RWPE2 (cell line): ENCODE measurements at regions not wholly inside any gene's neighbourhood (a gene's known extent, or its start where the extent isn't known, plus 50 kb on each side); places are given as distances from the start of the nearest gene placed in this dataset.

Experiments
- ATAC-seq: fragments of 200-7000 bp; cut with Tn5 transposase; 3 replicates; pipeline ENCODE4 v1.9.1; 2021; ENCODE audit warnings: low read depth
- DNase-seq: peaks from one replicate; pipeline ENCODE4 v3.0.0-alpha.2; 2020; ENCODE audit warnings: low spot score
- H3K27ac ChIP-seq: fragments of 450-650 bp; 2 replicates; pipeline ENCODE4 v1.5.1; 2017; ENCODE audit warnings: mild to moderate bottlenecking; ENCODE audit not compliant: poor library complexity, severe bottlenecking
- H3K27me3 ChIP-seq: fragments of 250-450 bp; sonication (Bioruptor Pico); 2 replicates; pipeline ENCODE4 v1.5.1; 2021; ENCODE audit warnings: mild to moderate bottlenecking, moderate library complexity; ENCODE audit not compliant: insufficient read depth, poor library complexity, severe bottlenecking
- H3K36me3 ChIP-seq: fragments of 250-450 bp; sonication (Bioruptor Pico); 2 replicates; pipeline ENCODE4 v1.5.1; 2020; ENCODE audit warnings: low read depth, mild to moderate bottlenecking, moderate library complexity
- H3K4me1 ChIP-seq: fragments of 250-450 bp; sonication (Bioruptor Pico); 2 replicates; pipeline ENCODE4 v1.5.1; 2021; ENCODE audit warnings: mild to moderate bottlenecking, moderate library complexity; ENCODE audit not compliant: insufficient read depth, poor library complexity, severe bottlenecking
- H3K4me3 ChIP-seq: fragments of 250-450 bp; sonication (Bioruptor Pico); 2 replicates; pipeline ENCODE4 v1.5.1; 2021; ENCODE audit warnings: mild to moderate bottlenecking, moderate library complexity; ENCODE audit not compliant: severe bottlenecking
- H3K9me3 ChIP-seq: fragments of 250-450 bp; sonication (Bioruptor Pico); 2 replicates; pipeline ENCODE4 v1.5.1; 2021; ENCODE audit warnings: mild to moderate bottlenecking, moderate library complexity; ENCODE audit not compliant: severe bottlenecking
- CTCF ChIP-seq: fragments of 450-650 bp; IDR thresholded peaks from one replicate; pipeline ENCODE4 v1.5.1; 2017; ENCODE audit warnings: mild to moderate bottlenecking, moderate library complexity; ENCODE audit not compliant: poor library complexity, severe bottlenecking

- Histone ChIP-seq H3K4me3 (no peak overlapping the region), H3K4me1 (peaks cover 14% of the 10 kb centered on the region), H3K9me3 (no peaks in the 10 kb centered on the region), H3K27me3 (no peaks in the 10 kb centered on the region), H3K27ac (peak overlapping the region; percentile 15), H3K36me3 (peaks cover 9% of the 10 kb centered on the region)
- no peak for DNase-seq
- no peak for TF ChIP-seq CTCF
- no peak for ATAC-seq
Observed at GRCh38 chr14:71591231-71591630, 341.0 kb upstream of the RGS6 start.

- peak overlapping the region; percentile 15 for H3K27ac ChIP-seq
- H3K4me1 ChIP-seq = peaks cover 14% of the 10 kb centered on the region
- ATAC-seq = peak; percentile 89
- no peak for TF ChIP-seq CTCF
- DNase-seq = no peak
- H3K9me3 ChIP-seq = no peaks in the 10 kb centered on the region
- no peaks in the 10 kb centered on the region for H3K27me3 ChIP-seq
- peaks cover 9% of the 10 kb centered on the region for H3K36me3 ChIP-seq
- no peak overlapping the region for H3K4me3 ChIP-seq
Observed at GRCh38 chr14:71591929-71592328, 340.3 kb upstream of the RGS6 start.

- no peaks in the 10 kb centered on the region for H3K27me3 ChIP-seq
- peaks cover 14% of the 10 kb centered on the region for H3K4me1 ChIP-seq
- H3K36me3 ChIP-seq = peaks cover 9% of the 10 kb centered on the region
- H3K9me3 ChIP-seq = no peaks in the 10 kb centered on the region
- peak overlapping the region; percentile 15 for H3K27ac ChIP-seq
- no peak for TF ChIP-seq CTCF
- no peak overlapping the region for H3K4me3 ChIP-seq
- ATAC-seq (no peak; the same call in 2 of the 3 replicates), DNase-seq (no peak)
Observed at GRCh38 chr14:71592361-71592760, 339.9 kb upstream of the RGS6 start.

GRCh38 chr14:71593966-71594365 is 338.3 kb upstream of the RGS6 start:
- Histone ChIP-seq H3K4me1 (peaks cover 14% of the 10 kb centered on the region), H3K27ac (no peak overlapping the region), H3K27me3 (no peaks in the 10 kb centered on the region), H3K9me3 (no peaks in the 10 kb centered on the region), H3K36me3 (peaks cover 19% of the 10 kb centered on the region; the same call in 1 of the 2 replicates), H3K4me3 (no peak overlapping the region)
- ATAC-seq (no peak), DNase-seq (no peak)
- no peak for TF ChIP-seq CTCF

GRCh38 chr14:71594821-71595220 is 337.4 kb upstream of the RGS6 start:
- Histone ChIP-seq H3K4me3 (no peak overlapping the region), H3K27me3 (no peaks in the 10 kb centered on the region), H3K27ac (no peak overlapping the region), H3K9me3 (peaks cover under 1% of the 10 kb centered on the region), H3K4me1 (peaks cover 14% of the 10 kb centered on the region), H3K36me3 (peaks cover 24% of the 10 kb centered on the region)
- no peak for TF ChIP-seq CTCF
- ATAC-seq = no peak
- no peak for DNase-seq
